Fibroblast of skin of abdomen (primary cell): ENCODE measurements at regions not wholly inside any gene's neighbourhood (a gene's known extent, or its start where the extent isn't known, plus 50 kb on each side); places are given as distances from the start of the nearest gene placed in this dataset.
A peak's percentile ranks its signal among the peaks of the same experiment; 100 is the strongest.
"Not testable (repeated sequence)": the region's sequence is repeated elsewhere in the genome, so short reads cannot be mapped to it uniquely, and the experiment has no call there.

Experiments
- DNase-seq: peaks from one replicate; pipeline ENCODE4 v3.0.0-alpha.2; 2013

DNA sequence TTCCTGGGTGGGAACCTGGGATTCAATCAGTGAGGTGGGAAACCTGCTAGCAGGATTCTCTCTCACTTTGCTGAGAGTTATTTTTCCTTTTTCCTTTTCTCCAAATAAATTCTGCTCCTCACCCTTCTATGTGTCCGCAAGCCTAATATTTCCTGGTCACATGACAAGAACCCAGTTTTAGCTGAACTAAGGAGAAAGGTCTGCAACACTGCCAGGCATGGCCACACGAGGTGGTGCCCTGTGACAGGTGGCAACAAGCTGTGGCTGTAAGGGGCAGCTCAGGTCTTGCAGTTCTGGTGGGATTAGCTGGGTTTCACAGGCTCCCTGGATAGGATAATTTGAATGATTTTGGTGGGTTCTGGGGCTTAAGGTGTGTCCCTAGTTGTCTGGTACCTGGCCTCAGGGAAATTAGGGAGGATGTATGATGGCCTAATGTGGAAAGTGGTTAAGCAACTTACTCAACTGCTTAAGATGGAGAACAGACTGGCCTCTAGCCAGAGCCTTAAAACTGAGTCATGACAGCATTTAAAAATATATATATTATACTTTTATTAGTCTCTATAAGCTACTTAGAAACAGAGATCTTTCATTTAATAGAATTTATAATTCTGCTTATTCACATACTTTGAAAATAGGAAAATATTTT, 215.0 kb downstream of the IL15 start:
- DNase-seq: peak; percentile 24

GRCh38 chr4:141853091-141853764, 216.8 kb downstream of the IL15 start:
- DNase-seq: no peak

GRCh38 chr4:141858437-141858836, 222.1 kb downstream of the IL15 start:
- DNase-seq: no peak

- no peak for DNase-seq
Measured at GRCh38 chr4:141860974-141861373, 224.6 kb downstream of the IL15 start.

GRCh38 chr4:141870152-141870551, 233.8 kb downstream of the IL15 start:
- DNase-seq: no peak

- peak; percentile 19 for DNase-seq
Measured at GRCh38 chr4:141871086-141871770, 234.8 kb downstream of the IL15 start.

DNA sequence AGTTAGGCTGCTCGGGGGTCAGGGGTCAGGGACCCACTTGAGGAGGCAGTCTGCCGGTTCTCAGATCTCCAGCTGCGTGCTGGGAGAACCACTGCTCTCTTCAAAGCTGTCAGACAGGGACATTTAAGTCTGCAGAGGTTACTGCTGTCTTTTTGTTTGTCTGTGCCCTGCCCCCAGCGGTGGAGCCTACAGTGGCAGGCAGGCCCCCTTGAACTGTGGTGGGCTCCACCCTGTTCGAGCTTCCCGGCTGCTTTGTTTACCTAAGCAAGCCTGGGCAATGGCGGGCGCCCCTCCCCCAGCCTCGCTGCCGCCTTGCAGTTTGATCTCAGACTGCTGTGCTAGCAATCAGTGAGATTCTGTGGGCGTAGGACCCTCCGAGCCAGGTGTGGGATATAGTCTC, 246.3 kb downstream of the IL15 start:
- DNase-seq: not testable (repeated sequence)

GRCh38 chr4:141884070-141884469, 247.7 kb downstream of the IL15 start:
- DNase-seq: no peak

GRCh38 chr4:141885112-141885511, 248.7 kb downstream of the IL15 start:
- DNase-seq: no peak

- no peak for DNase-seq
Measured at GRCh38 chr4:141890279-141890678, 253.9 kb downstream of the IL15 start.

GRCh38 chr4:141891260-141892120, 255.1 kb downstream of the IL15 start:
- DNase-seq: no peak

- peak; percentile 6 for DNase-seq
Measured at GRCh38 chr4:141896687-141897086, 260.3 kb downstream of the IL15 start.

DNA sequence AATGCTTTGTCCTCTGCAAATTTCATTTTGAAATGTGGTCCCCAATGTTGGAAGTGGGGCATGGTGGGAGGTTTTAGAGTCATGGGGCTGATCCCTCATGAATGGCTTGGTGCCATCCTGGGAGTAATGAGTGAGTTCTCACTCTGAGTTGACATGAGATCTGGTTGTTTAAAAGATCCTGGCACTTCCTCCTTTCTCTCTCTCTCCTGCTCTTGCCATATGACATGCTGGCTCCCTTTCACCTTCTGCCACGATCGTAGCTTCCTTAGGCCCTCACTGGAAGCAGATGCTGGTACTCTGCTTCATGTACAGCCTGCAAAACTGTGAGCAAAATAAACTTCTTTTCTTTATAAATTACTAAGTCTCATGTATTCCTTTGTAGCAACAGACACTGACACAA, 262.0 kb downstream of the IL15 start:
- no peak for DNase-seq

DNA sequence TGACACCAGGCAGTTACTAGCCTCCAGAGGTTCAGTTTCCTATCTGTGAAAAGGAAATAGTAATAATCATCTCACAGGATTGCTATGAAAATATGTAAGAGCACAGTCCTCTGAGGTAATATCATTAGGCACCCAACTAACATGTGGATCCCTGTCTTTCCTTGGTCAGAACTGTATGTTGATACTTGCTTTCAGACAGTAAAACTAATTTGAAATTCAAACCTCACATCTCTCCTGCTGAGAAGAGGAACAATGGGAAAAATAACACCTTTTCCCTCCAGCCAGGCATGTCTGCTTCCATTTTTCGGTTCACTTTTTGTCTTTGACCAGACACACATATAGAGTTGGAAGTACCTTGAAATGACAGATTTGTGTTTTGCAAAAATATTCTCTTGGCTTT, 262.7 kb downstream of the IL15 start:
- DNase-seq: no peak

GRCh38 chr4:141899541-141899940, 263.2 kb downstream of the IL15 start:
- DNase-seq: peak; percentile 9

- no peak for DNase-seq
Measured at GRCh38 chr4:141900856-141901255, 264.5 kb downstream of the IL15 start.

GRCh38 chr4:141905751-141906150, 269.4 kb downstream of the IL15 start:
- DNase-seq: peak; percentile 93

GRCh38 chr4:141909541-141909940, 273.2 kb downstream of the IL15 start:
- peak; percentile 42 for DNase-seq

- DNase-seq: no peak
Measured at GRCh38 chr4:141912831-141913230, 276.4 kb downstream of the IL15 start.

DNA sequence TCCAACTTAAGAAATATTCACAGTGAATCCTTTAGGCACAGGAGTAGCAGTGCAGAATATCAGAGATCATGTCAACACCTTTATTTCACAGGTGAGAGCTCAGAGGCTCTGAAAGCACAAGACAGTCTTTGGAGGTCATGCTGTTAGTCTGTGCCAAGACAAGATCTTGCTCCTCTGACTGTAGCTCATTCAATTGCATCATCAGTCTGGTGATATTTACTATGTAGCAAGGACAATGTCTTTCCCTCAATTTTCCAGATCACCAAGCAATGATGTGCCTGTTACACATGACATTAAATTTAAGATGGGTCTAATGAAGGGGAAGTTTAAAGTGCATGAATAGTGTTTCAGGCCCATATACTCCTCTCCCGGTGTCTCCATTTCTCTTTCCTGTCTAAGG, 277.5 kb downstream of the IL15 start:
- no peak for DNase-seq

- peak; percentile 20 for DNase-seq
Measured at GRCh38 chr4:141914746-141915145, 278.4 kb downstream of the IL15 start.

DNA sequence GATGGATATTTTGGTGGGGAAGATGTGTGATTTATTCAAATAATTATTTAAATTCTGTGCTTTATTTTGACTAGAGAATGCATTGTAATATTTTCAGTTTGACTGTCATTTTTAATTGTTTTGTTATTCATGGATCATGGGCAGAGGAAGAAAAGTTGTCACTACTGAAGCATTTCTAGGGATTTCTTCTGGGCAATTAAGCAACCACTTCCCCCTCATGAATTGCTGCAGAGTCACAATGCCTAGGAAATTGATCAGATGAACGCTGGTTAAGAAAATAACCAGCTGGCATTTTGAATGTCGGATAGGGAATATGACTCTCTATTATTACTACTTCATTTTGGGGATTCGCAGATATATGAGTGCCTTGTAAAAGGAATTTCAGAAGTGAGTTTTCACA, 283.3 kb downstream of the IL15 start:
- DNase-seq: no peak

- DNase-seq: no peak
Measured at GRCh38 chr4:141921293-141921692, 284.9 kb downstream of the IL15 start.
